Germinal center (tissue), 1 donor: ENCODE measurements at regions not wholly inside any gene's neighbourhood (a gene's known extent, or its start where the extent isn't known, plus 50 kb on each side); places are given as distances from the start of the nearest gene placed in this dataset.

ENCODE experiments used
- DNase-seq: peaks from one replicate; pipeline ENCODE4 v3.0.0; 2012; ENCODE audit warnings: mixed read lengths, low spot score

GRCh38 chr10:4196771-4197390 lies 411.9 kb upstream of the KLF6 start:
- DNase-seq = no peak

GRCh38 chr10:4196183-4196582 lies 411.2 kb upstream of the KLF6 start:
- DNase-seq = no peak

GRCh38 chr10:4195213-4195612 lies 410.2 kb upstream of the KLF6 start:
- DNase-seq = no peak

GRCh38 chr10:4194231-4194630 lies 409.2 kb upstream of the KLF6 start:
- DNase-seq = no peak

- no peak for DNase-seq
These were observed 406.9 kb upstream of the KLF6 start for GRCh38 chr10:4191894-4192293.

GRCh38 chr10:4191354-4191753 lies 406.3 kb upstream of the KLF6 start:
- no peak for DNase-seq

- no peak for DNase-seq
These were observed 405.9 kb upstream of the KLF6 start for GRCh38 chr10:4190876-4191275.

GRCh38 chr10:4189281-4189680 lies 404.3 kb upstream of the KLF6 start:
- DNase-seq = no peak

GRCh38 chr10:4188406-4188805 lies 403.4 kb upstream of the KLF6 start:
- no peak for DNase-seq

GRCh38 chr10:4186849-4187540 lies 402.0 kb upstream of the KLF6 start:
- DNase-seq = no peak

GRCh38 chr10:4183761-4184261 lies 398.8 kb upstream of the KLF6 start:
- DNase-seq = no peak

GRCh38 chr10:4181621-4182049 lies 396.6 kb upstream of the KLF6 start:
- no peak for DNase-seq

- DNase-seq = no peak
These were observed 396.1 kb upstream of the KLF6 start for GRCh38 chr10:4181081-4181480.

GRCh38 chr10:4177791-4178190 lies 392.8 kb upstream of the KLF6 start:
- DNase-seq = no peak

GRCh38 chr10:4176500-4177281 lies 391.7 kb upstream of the KLF6 start:
- no peak for DNase-seq

- no peak for DNase-seq
These were observed 389.2 kb upstream of the KLF6 start for GRCh38 chr10:4174197-4174596.

GRCh38 chr10:4170633-4171314 lies 385.8 kb upstream of the KLF6 start:
- DNase-seq = no peak

- DNase-seq = no peak
These were observed 385.2 kb upstream of the KLF6 start for GRCh38 chr10:4170181-4170580.

- no peak for DNase-seq
These were observed 384.4 kb upstream of the KLF6 start for GRCh38 chr10:4169448-4169847.

GRCh38 chr10:4167216-4167615 lies 382.2 kb upstream of the KLF6 start:
- no peak for DNase-seq

- no peak for DNase-seq
These were observed 377.7 kb upstream of the KLF6 start for GRCh38 chr10:4162571-4163286.

- DNase-seq = no peak
These were observed 374.2 kb upstream of the KLF6 start for GRCh38 chr10:4159173-4159572.
